OCI-LY1 (cell line): ENCODE measurements at regions not wholly inside any gene's neighbourhood (a gene's known extent, or its start where the extent isn't known, plus 50 kb on each side); places are given as distances from the start of the nearest gene placed in this dataset.
"Not testable (repeated sequence)": the region's sequence is repeated elsewhere in the genome, so short reads cannot be mapped to it uniquely, and the experiment has no call there.

ENCODE experiments used
- H2AFZ ChIP-seq: fragments of 200-600 bp; sonication (generic), shearing (Covaris generic); 2 replicates; pipeline ENCODE4 v1.6.0; 2014; ENCODE audit warnings: antibody characterized with exemption, mild to moderate bottlenecking, low read length
- H3F3A ChIP-seq: fragments of 200-600 bp; sonication (generic), shearing (Covaris generic); 2 replicates; pipeline ENCODE4 v1.6.0; 2014; ENCODE audit warnings: mild to moderate bottlenecking, antibody characterized with exemption, low read length, moderate library complexity; ENCODE audit not compliant: insufficient read depth
- H3K27ac ChIP-seq: fragments of 200-600 bp; sonication (generic); 2 replicates; pipeline ENCODE4 v1.5.1; 2014; ENCODE audit warnings: low read length, mixed run types, mild to moderate bottlenecking, low read depth; ENCODE audit not compliant: poor library complexity, severe bottlenecking
- H3K27me3 ChIP-seq: fragments of 200-600 bp; sonication (generic); 2 replicates; pipeline ENCODE4 v1.6.0; 2014; ENCODE audit warnings: antibody characterized with exemption, mild to moderate bottlenecking, low read length, moderate library complexity; ENCODE audit not compliant: insufficient read depth
- H3K36me3 ChIP-seq: fragments of 200-600 bp; sonication (generic); 2 replicates; pipeline ENCODE4 v1.6.1; 2014; ENCODE audit warnings: mild to moderate bottlenecking, antibody characterized with exemption, low read length, moderate library complexity, mixed read lengths; ENCODE audit not compliant: insufficient read depth
- H3K4me1 ChIP-seq: fragments of 200-600 bp; sonication (generic); 2 replicates; pipeline ENCODE4 v1.5.1; 2014; ENCODE audit warnings: mild to moderate bottlenecking, low read length, moderate library complexity; ENCODE audit not compliant: insufficient read depth, severe bottlenecking
- H3K4me2 ChIP-seq: fragments of 200-600 bp; sonication (generic), shearing (Covaris generic); 2 replicates; pipeline ENCODE4 v1.6.1; 2014; ENCODE audit warnings: low read length
- H3K4me3 ChIP-seq: fragments of 200-600 bp; sonication (generic); 2 replicates; pipeline ENCODE4 v1.5.1; 2014; ENCODE audit warnings: low read length, low read depth, mild to moderate bottlenecking, mixed read lengths; ENCODE audit not compliant: poor library complexity, severe bottlenecking
- H3K79me2 ChIP-seq: fragments of 200-600 bp; shearing (Covaris generic); 2 replicates; pipeline ENCODE4 v1.6.1; 2016; ENCODE audit warnings: mixed run types, low read length, mixed read lengths; ENCODE audit not compliant: insufficient read depth
- H3K9ac ChIP-seq: fragments of 200-600 bp; sonication (generic), shearing (Covaris generic); 2 replicates; pipeline ENCODE4 v1.6.1; 2014; ENCODE audit warnings: mild to moderate bottlenecking, low read length, mixed read lengths
- H3K9me2 ChIP-seq: fragments of 200-600 bp; sonication (generic), shearing (Covaris generic); 2 replicates; pipeline ENCODE4 v1.6.1; 2014; ENCODE audit warnings: low read depth, mild to moderate bottlenecking, low read length, mixed read lengths
- H3K9me3 ChIP-seq: fragments of 200-600 bp; shearing (Covaris generic); 2 replicates; pipeline ENCODE4 v1.6.1; 2014; ENCODE audit warnings: low read length, mixed read lengths
- H4K20me1 ChIP-seq: fragments of 200-600 bp; sonication (generic), shearing (Covaris generic); 2 replicates; pipeline ENCODE4 v1.6.0; 2016; ENCODE audit warnings: mild to moderate bottlenecking, low read length; ENCODE audit not compliant: insufficient read depth
- EZH2 ChIP-seq: fragments of 200-600 bp; sonication (generic), shearing (Covaris generic); IDR thresholded peaks from 2 replicates; pipeline ENCODE4 v1.8.0; 2017; ENCODE audit warnings: borderline replicate concordance, mixed run types, mild to moderate bottlenecking, antibody characterized with exemption, low read length, moderate library complexity, mixed read lengths
- TF ChIP-seq, protein P1 (sequence below): fragments of 200-600 bp; sonication (generic), shearing (Covaris generic); IDR thresholded peaks from 2 replicates; pipeline ENCODE4 v1.5.1; 2017; ENCODE audit warnings: mild to moderate bottlenecking, antibody characterized with exemption, low read length, moderate library complexity, mixed read lengths

DNA sequence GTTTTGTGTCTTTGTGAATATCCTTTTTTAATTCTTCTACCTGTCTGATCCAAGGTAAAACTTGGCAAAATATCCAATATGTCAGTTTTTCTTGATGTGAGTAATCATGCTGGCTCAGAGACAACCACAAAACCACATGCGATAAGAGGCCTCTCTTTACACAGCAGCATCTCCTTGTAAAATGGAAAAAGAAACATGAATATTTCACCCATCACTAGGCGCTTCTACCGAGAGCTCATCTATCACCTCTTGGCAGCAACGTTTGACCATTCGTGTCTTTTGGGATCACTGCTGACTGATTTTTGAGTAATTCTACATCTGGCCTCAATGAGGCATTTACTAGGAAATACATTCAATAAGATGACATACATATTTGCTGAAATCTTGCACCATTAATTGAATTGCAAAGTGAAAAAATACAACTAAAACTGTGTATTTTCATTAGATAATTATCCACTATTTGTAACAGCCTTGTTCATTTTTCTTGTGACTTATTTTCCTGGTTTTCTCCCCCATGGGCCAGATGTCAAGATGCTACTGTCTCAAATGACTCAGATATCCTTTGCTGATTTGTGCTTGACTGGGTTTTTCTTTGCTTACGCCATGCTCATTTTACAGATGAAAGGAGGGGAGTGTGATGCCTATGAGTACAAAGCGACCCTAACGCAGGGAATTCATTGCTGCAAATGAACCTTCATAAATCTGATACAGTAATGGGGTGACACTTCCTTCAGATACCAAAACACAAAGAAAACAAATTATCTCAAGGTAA, 467.5 kb downstream of the FBXO15 start:
- Histone ChIP-seq H3K79me2 (no peaks in the 10 kb centered on the region), H3K4me2 (no peak overlapping the region), H3F3A (no peaks in the 10 kb centered on the region), H4K20me1 (no peaks in the 10 kb centered on the region), H3K27me3 (no peaks in the 10 kb centered on the region), H3K9me2 (no peaks in the 10 kb centered on the region), H3K36me3 (no peaks in the 10 kb centered on the region), H2AFZ (no peak overlapping the region), H3K4me1 (no peaks in the 10 kb centered on the region), H3K9ac (no peak overlapping the region), H3K27ac (no peak overlapping the region), H3K9me3 (no peaks in the 10 kb centered on the region), H3K4me3 (no peak overlapping the region)
- TF ChIP-seq EZH2: no peak
- TF ChIP-seq, protein P1, sequence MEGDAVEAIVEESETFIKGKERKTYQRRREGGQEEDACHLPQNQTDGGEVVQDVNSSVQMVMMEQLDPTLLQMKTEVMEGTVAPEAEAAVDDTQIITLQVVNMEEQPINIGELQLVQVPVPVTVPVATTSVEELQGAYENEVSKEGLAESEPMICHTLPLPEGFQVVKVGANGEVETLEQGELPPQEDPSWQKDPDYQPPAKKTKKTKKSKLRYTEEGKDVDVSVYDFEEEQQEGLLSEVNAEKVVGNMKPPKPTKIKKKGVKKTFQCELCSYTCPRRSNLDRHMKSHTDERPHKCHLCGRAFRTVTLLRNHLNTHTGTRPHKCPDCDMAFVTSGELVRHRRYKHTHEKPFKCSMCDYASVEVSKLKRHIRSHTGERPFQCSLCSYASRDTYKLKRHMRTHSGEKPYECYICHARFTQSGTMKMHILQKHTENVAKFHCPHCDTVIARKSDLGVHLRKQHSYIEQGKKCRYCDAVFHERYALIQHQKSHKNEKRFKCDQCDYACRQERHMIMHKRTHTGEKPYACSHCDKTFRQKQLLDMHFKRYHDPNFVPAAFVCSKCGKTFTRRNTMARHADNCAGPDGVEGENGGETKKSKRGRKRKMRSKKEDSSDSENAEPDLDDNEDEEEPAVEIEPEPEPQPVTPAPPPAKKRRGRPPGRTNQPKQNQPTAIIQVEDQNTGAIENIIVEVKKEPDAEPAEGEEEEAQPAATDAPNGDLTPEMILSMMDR: no peak

DNA sequence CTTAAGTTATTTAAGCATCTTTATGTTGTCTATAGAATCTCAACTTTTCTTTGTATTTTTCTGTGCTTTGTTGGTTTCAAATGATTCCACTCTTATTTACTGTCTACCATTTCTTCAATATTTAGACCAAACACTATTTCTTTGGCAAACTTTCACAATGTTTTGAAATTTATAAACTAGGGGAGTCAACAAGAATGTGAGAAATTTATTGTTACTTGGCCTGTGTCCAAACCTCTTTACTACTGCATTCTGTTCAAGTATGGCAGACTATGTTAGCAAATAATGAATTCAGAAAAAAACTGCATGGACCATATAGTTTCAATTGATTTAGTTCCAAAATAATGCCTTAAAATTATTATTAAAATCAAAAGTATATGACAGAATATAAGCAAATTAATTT, 470.2 kb downstream of the FBXO15 start:
- Histone ChIP-seq H3K9me3 (no peaks in the 10 kb centered on the region), H3K4me3 (no peak overlapping the region), H3K4me1 (no peaks in the 10 kb centered on the region), H3K9ac (no peak overlapping the region), H3K27ac (no peak overlapping the region), H3K79me2 (no peaks in the 10 kb centered on the region), H3F3A (no peaks in the 10 kb centered on the region), H2AFZ (no peak overlapping the region), H4K20me1 (no peaks in the 10 kb centered on the region), H3K9me2 (no peaks in the 10 kb centered on the region), H3K27me3 (no peaks in the 10 kb centered on the region), H3K36me3 (no peaks in the 10 kb centered on the region), H3K4me2 (no peak overlapping the region)
- no peak for TF ChIP-seq EZH2
- TF ChIP-seq, protein P1: no peak

DNA sequence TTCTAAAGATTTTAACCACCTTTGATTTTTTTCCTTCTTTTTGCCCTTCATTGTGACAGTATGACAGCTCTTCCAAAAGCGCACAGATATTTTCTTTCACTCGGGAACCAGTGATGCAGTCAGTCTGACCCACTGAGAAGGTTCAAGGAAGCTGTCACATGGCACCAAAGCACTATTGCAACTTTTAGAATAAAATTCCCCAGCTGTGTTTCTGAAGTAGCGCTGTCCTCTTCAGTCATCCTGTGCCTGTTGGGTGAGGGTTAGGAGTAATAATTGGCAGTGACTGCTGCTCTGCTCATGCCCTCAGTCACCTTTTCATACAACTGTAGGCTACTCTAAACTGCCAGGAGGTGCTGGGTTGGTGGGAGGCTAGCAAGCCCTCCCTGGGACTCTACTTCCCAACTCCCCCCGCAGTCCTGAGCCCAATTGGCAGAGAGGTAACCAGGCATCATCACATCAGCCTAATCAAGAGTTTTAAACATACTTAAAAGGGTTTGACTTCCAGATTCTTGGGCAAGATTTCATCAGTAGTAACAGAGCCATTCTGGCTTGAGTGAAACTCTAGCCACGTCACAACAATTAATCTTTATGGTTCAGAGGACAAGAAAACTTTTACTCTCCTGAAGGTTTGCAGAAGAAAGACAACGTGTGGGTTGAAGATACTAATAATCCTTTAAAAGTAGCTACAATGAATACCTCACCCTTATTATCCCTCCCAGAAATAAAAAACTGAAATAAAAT, 473.3 kb downstream of the FBXO15 start:
- Histone ChIP-seq H3K9me3 (no peaks in the 10 kb centered on the region), H3K9me2 (no peaks in the 10 kb centered on the region), H3K4me1 (no peaks in the 10 kb centered on the region), H3K36me3 (no peaks in the 10 kb centered on the region), H3K4me2 (no peak overlapping the region), H4K20me1 (no peaks in the 10 kb centered on the region), H3K9ac (no peak overlapping the region), H3K27me3 (no peaks in the 10 kb centered on the region), H3K4me3 (no peak overlapping the region), H3K79me2 (no peaks in the 10 kb centered on the region), H2AFZ (no peak overlapping the region), H3F3A (no peaks in the 10 kb centered on the region), H3K27ac (no peak overlapping the region)
- no peak for TF ChIP-seq EZH2
- TF ChIP-seq, protein P1: no peak

DNA sequence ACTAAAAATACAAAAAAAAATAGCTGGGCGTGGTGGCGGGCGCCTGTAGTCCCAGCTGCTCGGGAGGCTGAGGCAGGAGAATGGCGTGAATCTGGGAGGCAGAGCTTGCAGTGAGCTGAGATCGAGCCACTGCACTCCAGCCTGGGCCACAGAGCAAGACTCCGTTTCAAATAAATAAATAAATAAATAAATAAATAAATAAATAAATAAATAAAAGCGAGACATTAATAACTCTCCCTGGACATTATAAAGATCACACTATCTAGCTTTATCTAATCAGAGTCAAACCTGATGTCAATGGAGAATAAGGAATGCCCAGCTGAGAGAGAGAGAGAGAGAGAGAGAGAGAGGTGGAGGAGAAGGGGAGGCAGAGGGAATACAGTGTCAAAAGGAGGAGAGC, 476.2 kb downstream of the FBXO15 start:
- not testable (repeated sequence) for H4K20me1 ChIP-seq, H3K9me2 ChIP-seq, H3K4me2 ChIP-seq

More for the DNA sequence above, 476.2 kb downstream of the FBXO15 start:
- H3K9me3 ChIP-seq, H3K4me1 ChIP-seq, H3K79me2 ChIP-seq, H3K27me3 ChIP-seq, H3K36me3 ChIP-seq, H3K9ac ChIP-seq, H3K4me3 ChIP-seq, H3K27ac ChIP-seq, H3F3A ChIP-seq, H2AFZ ChIP-seq: not testable (repeated sequence)
